Keratinocyte (primary cell): ENCODE measurements at regions not wholly inside any gene's neighbourhood (a gene's known extent, or its start where the extent isn't known, plus 50 kb on each side); places are given as distances from the start of the nearest gene placed in this dataset.

Experiments used
- DNase-seq: peaks from one replicate; pipeline ENCODE4 v3.0.0-alpha.2; 2011; ENCODE audit warnings: low read depth, missing footprints, low spot score
- FAIRE-seq: peaks from 2 replicates; lab custom pipeline; 2011; peaks lifted over from hg19 to GRCh38; lab: Jason Lieb, UNC
- H2AFZ ChIP-seq: 2 replicates; pipeline ENCODE4 v1.6.0; 2012; ENCODE audit warnings: low read length, control low read depth, inconsistent platforms; ENCODE audit not compliant: control insufficient read depth
- H3K27ac ChIP-seq: 2 replicates; pipeline ENCODE4 v1.5.1; 2011; ENCODE audit warnings: low read length; ENCODE audit not compliant: control insufficient read depth, insufficient read depth
- H3K27me3 ChIP-seq: 3 replicates; pipeline ENCODE4 v1.6.0; 2011; ENCODE audit warnings: low read length; ENCODE audit not compliant: control insufficient read depth, insufficient read depth; ENCODE audit errors: extremely low read depth
- H3K36me3 ChIP-seq, 2 experiments: 2 replicates in 1 of 2; 3 replicates in 1 of 2; pipeline ENCODE4 v1.5.1; 2011; ENCODE audit warnings: low read length in 2 of 2, mild to moderate bottlenecking in 1 of 2; ENCODE audit not compliant: control insufficient read depth in 2 of 2, insufficient read depth in 2 of 2; ENCODE audit errors: extremely low read depth in 1 of 2
- H3K4me1 ChIP-seq: 3 replicates; pipeline ENCODE4 v1.5.1; 2011; ENCODE audit warnings: low read length; ENCODE audit not compliant: control insufficient read depth, insufficient read depth; ENCODE audit errors: extremely low read depth
- H3K4me2 ChIP-seq: 3 replicates; pipeline ENCODE4 v1.6.0; 2011; ENCODE audit warnings: low read depth, low read length; ENCODE audit not compliant: control insufficient read depth, insufficient read depth; ENCODE audit errors: extremely low read depth
- H3K4me3 ChIP-seq, 3 experiments: fragments of 200-600 bp in 1 of 3; sonication (generic) in 1 of 3; 2 replicates in 2 of 3; 3 replicates in 1 of 3; pipeline ENCODE4 v1.5.1; 2011 to 2016; ENCODE audit warnings: low read length in 3 of 3, mild to moderate bottlenecking in 3 of 3, control low read depth in 2 of 3, inconsistent platforms in 1 of 3, low read depth in 1 of 3, mixed read lengths in 1 of 3, mixed run types in 1 of 3, moderate library complexity in 1 of 3; ENCODE audit not compliant: control insufficient read depth in 2 of 3, insufficient read depth in 2 of 3; ENCODE audit errors: extremely low read depth in 1 of 3
- H3K79me2 ChIP-seq: 2 replicates; pipeline ENCODE4 v1.6.0; 2012; ENCODE audit warnings: low read length; ENCODE audit not compliant: control insufficient read depth, insufficient read depth
- H3K9ac ChIP-seq: 3 replicates; pipeline ENCODE4 v1.6.0; 2011; ENCODE audit warnings: low read length; ENCODE audit not compliant: control insufficient read depth, insufficient read depth; ENCODE audit errors: extremely low read depth
- H3K9me1 ChIP-seq: 3 replicates; pipeline ENCODE4 v1.6.0; 2011; ENCODE audit warnings: low read length; ENCODE audit not compliant: control insufficient read depth, insufficient read depth; ENCODE audit errors: extremely low read depth
- H3K9me3 ChIP-seq: 2 replicates; pipeline ENCODE4 v1.5.1; 2012; ENCODE audit warnings: low read depth, low read length; ENCODE audit not compliant: control insufficient read depth
- H4K20me1 ChIP-seq: 3 replicates; pipeline ENCODE4 v1.6.0; 2011; ENCODE audit warnings: low read length; ENCODE audit not compliant: control insufficient read depth, insufficient read depth; ENCODE audit errors: extremely low read depth
- CTCF ChIP-seq, 3 experiments: IDR thresholded peaks in 1 of 3; conservative IDR thresholded peaks in 1 of 3; optimal IDR thresholded peaks in 1 of 3; 2 replicates in 2 of 3; 3 replicates in 1 of 3; pipeline versions ENCODE3 to v1.5.1; 2011; ENCODE audit warnings: low read length in 3 of 3, mild to moderate bottlenecking in 3 of 3, moderate library complexity in 2 of 3, control low read depth in 1 of 3, inconsistent platforms in 1 of 3; ENCODE audit not compliant: insufficient read depth in 2 of 3; ENCODE audit errors: extremely low read depth in 1 of 3
- EZH2 ChIP-seq: IDR thresholded peaks from one replicate; pipeline ENCODE4 v1.6.1; 2012; ENCODE audit warnings: inconsistent platforms, mild to moderate bottlenecking, low read length, moderate library complexity
- dilution Hi-C: fragments of 300-500 bp; cut with MboI; formaldehyde crosslinking; loops from one replicate; pipeline ENCODE4 v1.7.0; 2020; ENCODE audit warnings: low sequenced_read_pairs; ENCODE audit not compliant: extremely low pct_ligation_motif_present

GRCh38 chr13:88217372-88217771 is 546.2 kb downstream of the SLITRK5 start:
- H3K9me3 ChIP-seq, result no peaks in the 10 kb centered on the region
- H3K4me3 ChIP-seq, result no peak overlapping the region
- DNase-seq, result no peak
- H3K9ac ChIP-seq, result no peak overlapping the region
- dilution Hi-C loops, result no loop called here
- TF ChIP-seq EZH2 (no peak), CTCF (optimal IDR thresholded peaks at IDR 0.05 in 1 of 3, IDR thresholded peaks at IDR 0.05 in 1 of 3, conservative IDR thresholded peaks at IDR 0.05 in 1 of 3; ENCODE audit: extremely low read depth in 1 of 3, insufficient read depth in 2 of 3, low read length in 3 of 3) (no peak)
- no peak overlapping the region for H2AFZ ChIP-seq
- no peak overlapping the region for H3K27ac ChIP-seq
- no peak for FAIRE-seq
- no peaks in the 10 kb centered on the region for H4K20me1 ChIP-seq
- H3K9me1 ChIP-seq, result no peaks in the 10 kb centered on the region
- H3K27me3 ChIP-seq, result no peaks in the 10 kb centered on the region
- H3K36me3 ChIP-seq, result no peaks in the 10 kb centered on the region
- H3K79me2 ChIP-seq, result no peaks in the 10 kb centered on the region
- H3K4me1 ChIP-seq, result no peaks in the 10 kb centered on the region
- no peak overlapping the region for H3K4me2 ChIP-seq

DNA sequence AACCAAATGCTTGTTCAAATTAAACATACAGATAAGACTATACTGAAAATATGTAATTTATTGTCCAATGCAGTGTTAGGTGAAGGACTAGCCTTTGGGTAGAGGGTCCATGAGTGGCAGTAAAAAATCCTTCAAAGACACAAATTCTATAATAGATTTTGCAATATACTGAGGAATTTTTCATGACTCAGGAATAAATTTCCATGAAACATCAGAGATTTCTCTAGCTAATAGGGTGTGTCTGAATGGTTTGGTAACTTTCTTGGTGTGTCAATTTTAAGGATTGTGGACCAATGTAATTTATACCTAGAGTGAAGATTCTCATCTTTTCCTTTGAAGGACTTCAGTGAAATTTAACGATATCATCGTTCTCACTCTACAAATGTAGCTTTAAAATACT is 546.7 kb downstream of the SLITRK5 start:
- TF ChIP-seq EZH2 (no peak), CTCF (optimal IDR thresholded peaks at IDR 0.05 in 1 of 3, IDR thresholded peaks at IDR 0.05 in 1 of 3, conservative IDR thresholded peaks at IDR 0.05 in 1 of 3; ENCODE audit: extremely low read depth in 1 of 3, insufficient read depth in 2 of 3, low read length in 3 of 3) (no peak)

More for the DNA sequence above, 546.7 kb downstream of the SLITRK5 start:
- Histone ChIP-seq H4K20me1 (no peaks in the 10 kb centered on the region), H3K9me1 (no peaks in the 10 kb centered on the region), H3K27me3 (no peaks in the 10 kb centered on the region), H2AFZ (no peak overlapping the region), H3K79me2 (no peaks in the 10 kb centered on the region), H3K4me2 (no peak overlapping the region), H3K4me1 (no peaks in the 10 kb centered on the region), H3K4me3 (no peak overlapping the region), H3K9me3 (no peaks in the 10 kb centered on the region), H3K27ac (no peak overlapping the region), H3K36me3 (no peaks in the 10 kb centered on the region), H3K9ac (no peak overlapping the region)
- no peak for FAIRE-seq
- DNase-seq, result no peak
- dilution Hi-C loops, result no loop called here
